ENCODE measurements at regions not wholly inside any gene's neighbourhood (a gene's known extent, or its start where the extent isn't known, plus 50 kb on each side); places are given as distances from the start of the nearest gene placed in this dataset.
A peak's percentile ranks its signal among the peaks of the same experiment; 100 is the strongest.

GRCh38 chr11:97351939-97352338 lies 962.1 kb downstream of the JRKL start:
- BruUV-seq (replicated peaks): no TSS peak
- H3K4me3 ChIP-seq (ENCODE audit: low read depth, low read length, poor library complexity, severe bottlenecking): no peak overlapping the region
- POLR2A ChIA-PET (ENCODE audit: low non-redundant PET): no interaction called here
- H3K27me3 ChIP-seq (replicated peaks; ENCODE audit: insufficient read depth, low read depth, low read length, poor library complexity): no peaks in the 10 kb centered on the region
- DNase-seq (ENCODE audit: low spot score): no peak
- H3K27ac ChIP-seq (ENCODE audit: low read depth, low read length, poor library complexity, severe bottlenecking): no peak overlapping the region
- CTCF ChIA-PET: no interaction called here
- no peaks in the 10 kb centered on the region for H3K36me3 ChIP-seq (ENCODE audit: insufficient read depth, low read length, poor library complexity, severe bottlenecking)
- H3K9me3 ChIP-seq (ENCODE audit: low read depth, low read length, poor library complexity, severe bottlenecking): no peaks in the 10 kb centered on the region
- H3K4me1 ChIP-seq (ENCODE audit: insufficient read depth, low read length, poor library complexity, severe bottlenecking): peaks cover 38% of the 10 kb centered on the region
- intact Hi-C loops (cut with micrococcal nuclease; ENCODE audit: unreplicated experiment): no loop called here
- TF ChIP-seq CTCF (conservative IDR thresholded peaks at IDR 0.05; ENCODE audit: low read depth, low read length) (no peak), EZH2 (IDR thresholded peaks at IDR 0.05; ENCODE audit: borderline replicate concordance, low read depth, low read length, poor library complexity, severe bottlenecking) (no peak)

- Histone ChIP-seq H3K9me3 (ENCODE audit: low read depth, low read length, poor library complexity, severe bottlenecking) (no peaks in the 10 kb centered on the region), H3K36me3 (ENCODE audit: insufficient read depth, low read length, poor library complexity, severe bottlenecking) (no peaks in the 10 kb centered on the region), H3K4me1 (ENCODE audit: insufficient read depth, low read length, poor library complexity, severe bottlenecking) (peaks cover 38% of the 10 kb centered on the region), H3K27ac (ENCODE audit: low read depth, low read length, poor library complexity, severe bottlenecking) (no peak overlapping the region), H3K27me3 (replicated peaks; ENCODE audit: insufficient read depth, low read depth, low read length, poor library complexity) (no peaks in the 10 kb centered on the region), H3K4me3 (ENCODE audit: low read depth, low read length, poor library complexity, severe bottlenecking) (no peak overlapping the region)
- ChIA-PET CTCF (no interaction called here), POLR2A (ENCODE audit: low non-redundant PET) (no interaction called here)
- no TSS peak for BruUV-seq (replicated peaks)
- no peak for TF ChIP-seq EZH2 (IDR thresholded peaks at IDR 0.05; ENCODE audit: borderline replicate concordance, low read depth, low read length, poor library complexity, severe bottlenecking)
- no peak for TF ChIP-seq CTCF (conservative IDR thresholded peaks at IDR 0.05; ENCODE audit: low read depth, low read length)
- DNase-seq (ENCODE audit: low spot score): peak; percentile 34
- intact Hi-C loops (cut with micrococcal nuclease; ENCODE audit: unreplicated experiment): no loop called here
Measured at GRCh38 chr11:97354026-97354425, 964.2 kb downstream of the JRKL start.

GRCh38 chr11:97354576-97354975 lies 964.8 kb downstream of the JRKL start:
- intact Hi-C loops (cut with micrococcal nuclease; ENCODE audit: unreplicated experiment): no loop called here
- Histone ChIP-seq H3K27me3 (replicated peaks; ENCODE audit: insufficient read depth, low read depth, low read length, poor library complexity) (no peaks in the 10 kb centered on the region), H3K36me3 (ENCODE audit: insufficient read depth, low read length, poor library complexity, severe bottlenecking) (no peaks in the 10 kb centered on the region), H3K4me3 (ENCODE audit: low read depth, low read length, poor library complexity, severe bottlenecking) (no peak overlapping the region), H3K27ac (ENCODE audit: low read depth, low read length, poor library complexity, severe bottlenecking) (no peak overlapping the region), H3K9me3 (ENCODE audit: low read depth, low read length, poor library complexity, severe bottlenecking) (no peaks in the 10 kb centered on the region), H3K4me1 (ENCODE audit: insufficient read depth, low read length, poor library complexity, severe bottlenecking) (peaks cover 38% of the 10 kb centered on the region)
- DNase-seq (ENCODE audit: low spot score): peak; percentile 8
- BruUV-seq (replicated peaks): no TSS peak
- CTCF ChIA-PET: no interaction called here
- no peak for TF ChIP-seq EZH2 (IDR thresholded peaks at IDR 0.05; ENCODE audit: borderline replicate concordance, low read depth, low read length, poor library complexity, severe bottlenecking)
- TF ChIP-seq CTCF (conservative IDR thresholded peaks at IDR 0.05; ENCODE audit: low read depth, low read length): no peak
- POLR2A ChIA-PET (ENCODE audit: low non-redundant PET): no interaction called here

Data from A673 (cell line).